Non-pigmented ciliary epithelial cell (primary cell): ENCODE measurements at regions not wholly inside any gene's neighbourhood (a gene's known extent, or its start where the extent isn't known, plus 50 kb on each side); places are given as distances from the start of the nearest gene placed in this dataset.
"Not testable (repeated sequence)": the region's sequence is repeated elsewhere in the genome, so short reads cannot be mapped to it uniquely, and the experiment has no call there.

Experiments
- DNase-seq: peaks from one replicate; pipeline ENCODE4 v3.0.0-alpha.2; 2010; ENCODE audit warnings: low read depth

DNA sequence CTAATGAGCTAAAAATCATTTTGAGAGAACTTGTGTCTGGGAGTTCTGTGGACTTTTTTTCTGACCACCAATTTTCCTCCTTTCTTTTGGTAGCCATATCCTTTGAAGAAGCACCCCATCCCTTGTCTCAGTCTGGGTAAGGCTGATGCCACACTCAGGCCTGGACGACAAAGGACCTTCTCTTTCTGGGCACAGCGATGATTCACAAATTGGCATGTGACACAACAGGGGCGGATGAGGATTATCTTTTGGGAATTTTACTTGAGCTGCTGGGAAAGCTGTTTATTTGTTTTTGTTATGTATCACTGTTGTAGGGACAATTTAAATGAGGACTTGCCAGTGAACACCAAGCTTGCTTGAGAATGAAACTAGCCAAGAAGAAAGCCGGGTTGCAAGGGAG, 233.4 kb upstream of the HAND2 start:
- no peak for DNase-seq

DNA sequence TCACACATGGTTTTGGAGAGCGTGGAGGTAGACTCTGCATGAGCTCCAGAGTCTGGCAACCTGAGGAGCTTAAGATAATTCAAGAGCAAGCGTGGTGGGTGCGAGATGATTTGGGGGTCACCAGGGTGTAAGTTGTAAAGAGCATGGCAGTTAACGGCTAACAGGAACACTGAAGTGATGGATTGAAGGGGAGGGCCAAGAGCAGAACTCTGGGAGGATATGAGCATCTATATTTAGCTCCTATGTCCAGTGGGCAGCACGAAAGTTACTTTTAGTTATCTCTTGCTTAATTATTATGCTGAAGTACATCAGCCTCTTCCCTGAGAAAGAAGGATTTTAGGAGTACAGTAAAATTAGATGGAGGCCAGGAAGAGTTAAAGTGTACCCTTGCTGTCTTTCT, 231.9 kb upstream of the HAND2 start:
- no peak for DNase-seq

DNA sequence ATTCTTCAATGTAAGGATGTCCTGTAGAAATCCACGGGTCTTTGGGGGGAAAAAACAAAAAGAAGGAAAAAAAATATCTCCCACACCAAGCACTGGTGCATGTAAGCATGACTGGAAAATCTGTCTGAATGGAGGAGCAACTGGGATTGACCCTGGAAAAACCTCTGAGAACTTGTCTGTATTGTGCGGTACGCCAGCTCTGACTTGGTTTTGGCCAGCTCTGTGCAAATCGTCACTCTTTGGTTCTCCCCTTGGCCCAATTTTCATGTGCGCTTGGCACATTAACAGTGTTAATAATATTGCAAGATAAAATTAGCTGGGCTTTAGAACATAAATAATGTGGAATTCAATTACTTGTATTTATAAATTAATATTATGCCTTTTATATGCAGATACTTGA, 231.2 kb upstream of the HAND2 start:
- no peak for DNase-seq

DNA sequence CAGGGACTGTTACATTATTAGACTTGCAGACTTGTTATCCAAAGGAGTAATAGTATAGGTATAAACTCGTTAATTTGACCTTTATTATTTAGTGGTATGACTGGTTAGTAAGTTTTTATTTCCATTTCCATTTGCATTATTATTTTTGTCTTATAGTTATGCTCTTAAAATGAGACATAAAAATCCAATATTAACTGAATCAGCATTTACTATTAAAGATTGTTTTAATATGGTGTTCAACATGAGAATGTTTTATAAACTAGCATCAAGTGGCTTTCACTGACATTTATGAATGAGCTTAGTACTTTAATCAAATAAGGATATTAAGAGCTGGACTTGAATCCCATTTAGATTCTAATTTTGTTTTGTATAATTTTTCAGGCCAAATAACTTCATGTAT, 228.1 kb upstream of the HAND2 start:
- no peak for DNase-seq

DNA sequence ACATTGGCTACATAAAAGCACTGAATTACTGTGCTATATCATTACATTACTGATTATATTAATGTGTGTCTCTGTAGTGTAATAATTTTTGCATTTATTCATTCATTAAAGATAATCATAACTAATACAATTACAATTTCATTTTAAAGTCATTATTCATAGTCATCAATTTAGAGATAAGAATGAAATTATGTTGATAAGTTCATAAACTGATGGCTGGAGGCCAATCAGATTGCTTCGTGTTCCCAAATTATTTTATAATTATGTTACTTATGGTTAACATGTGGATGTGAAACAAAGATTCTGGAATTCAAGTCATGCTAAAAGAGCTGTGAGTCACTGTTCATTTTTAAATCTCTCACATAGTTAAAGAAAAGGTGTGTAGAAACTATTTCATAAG, 223.4 kb upstream of the HAND2 start:
- no peak for DNase-seq

DNA sequence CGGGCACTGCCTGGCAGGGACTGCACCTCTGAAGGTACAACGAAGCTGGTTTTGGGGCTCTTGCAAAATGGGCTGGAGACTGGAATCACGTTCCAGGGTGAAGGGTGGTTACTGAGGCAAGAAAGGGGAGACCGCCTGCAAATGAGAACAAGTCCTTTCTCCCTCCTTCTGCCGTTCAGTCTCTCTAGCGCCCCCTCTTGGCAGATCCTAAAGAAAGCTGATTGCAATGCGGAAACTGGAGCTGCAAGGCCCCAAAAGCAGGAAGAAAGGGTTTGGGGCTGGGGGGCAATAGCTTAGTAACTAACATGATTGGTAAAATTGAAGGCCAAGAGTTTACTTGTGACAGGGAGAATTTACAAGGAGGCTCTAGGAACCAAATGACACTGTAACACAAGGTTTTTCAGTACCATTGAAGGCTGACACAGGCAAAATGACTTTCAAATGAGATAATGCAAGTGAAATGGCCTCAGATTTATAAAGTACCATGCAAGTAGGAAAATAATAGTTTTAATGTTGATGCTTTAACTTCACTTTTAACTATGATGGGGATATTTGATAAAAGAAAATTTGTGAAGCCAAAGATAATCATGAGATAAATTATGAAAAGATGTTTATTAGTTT, 222.7 kb upstream of the HAND2 start:
- DNase-seq = no peak

DNA sequence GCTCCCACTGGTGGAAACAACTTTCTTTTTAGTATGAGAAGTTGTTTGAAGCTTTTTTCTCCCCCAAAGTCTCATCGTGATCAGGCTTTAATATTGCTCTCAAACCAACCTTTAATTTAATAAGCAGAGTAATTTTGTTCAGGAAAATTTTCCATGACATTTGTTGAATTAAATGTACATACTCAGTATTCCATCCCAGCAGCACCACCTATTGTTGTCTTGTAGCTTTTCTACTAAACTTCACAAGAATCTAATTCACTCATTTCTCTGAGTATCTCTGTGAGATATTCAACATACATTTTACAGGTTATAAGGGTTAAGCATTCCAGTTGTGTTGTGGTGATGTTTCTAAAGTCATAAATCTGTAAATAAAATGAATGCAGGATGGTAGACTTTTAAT, 218.3 kb upstream of the HAND2 start:
- no peak for DNase-seq

DNA sequence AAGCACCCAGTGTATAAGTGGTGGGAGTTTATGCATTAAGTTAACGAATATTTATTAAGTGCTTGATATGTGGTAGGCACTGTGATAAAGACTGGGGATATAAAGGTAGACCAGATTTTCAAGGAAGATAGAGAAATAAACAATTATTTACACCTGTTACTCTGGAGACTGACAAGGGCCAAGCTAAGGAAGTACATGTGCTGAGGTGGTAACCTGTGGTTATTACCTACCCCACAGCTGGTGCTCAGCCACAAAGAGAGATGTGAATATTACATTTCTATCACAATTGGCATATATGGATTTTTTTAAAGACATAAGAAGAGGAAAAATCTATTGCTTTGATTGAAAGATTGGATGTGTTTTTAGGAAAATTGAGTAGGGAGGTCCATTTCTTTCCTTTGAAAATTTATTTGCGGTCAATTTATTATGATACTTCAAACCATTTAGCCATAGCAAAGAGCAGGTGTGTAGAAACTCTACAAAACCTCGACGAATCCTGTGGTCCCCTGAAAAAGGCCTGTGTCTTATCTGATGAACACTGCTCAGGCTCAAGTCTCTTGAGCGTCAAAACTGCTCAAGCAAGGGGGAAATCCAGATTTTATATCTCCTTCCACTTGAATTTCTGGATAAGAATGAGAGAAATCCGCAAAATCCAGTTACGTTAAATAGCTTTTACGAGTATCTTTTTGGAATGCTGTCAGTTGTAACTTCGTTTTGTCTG, 217.7 kb upstream of the HAND2 start:
- DNase-seq = no peak

DNA sequence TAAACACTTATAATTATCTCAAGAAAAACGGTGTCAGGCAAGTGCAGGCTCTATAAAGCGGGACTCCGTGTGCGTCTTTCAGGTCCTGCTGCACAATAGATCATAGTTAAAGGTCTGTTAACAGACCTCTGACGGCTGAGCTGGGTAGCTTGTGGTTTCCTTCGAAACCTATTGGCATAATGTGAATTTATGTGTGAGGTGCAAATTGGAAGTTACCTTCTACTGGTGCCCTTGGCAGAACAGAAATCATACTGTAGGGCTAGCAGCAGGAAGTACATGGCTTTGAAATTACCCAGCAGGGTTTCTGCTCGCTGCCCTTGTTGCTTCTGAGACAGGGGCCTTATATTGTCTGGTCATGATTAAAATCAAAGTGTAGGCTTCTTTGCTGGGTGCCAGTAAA, 216.4 kb upstream of the HAND2 start:
- no peak for DNase-seq

DNA sequence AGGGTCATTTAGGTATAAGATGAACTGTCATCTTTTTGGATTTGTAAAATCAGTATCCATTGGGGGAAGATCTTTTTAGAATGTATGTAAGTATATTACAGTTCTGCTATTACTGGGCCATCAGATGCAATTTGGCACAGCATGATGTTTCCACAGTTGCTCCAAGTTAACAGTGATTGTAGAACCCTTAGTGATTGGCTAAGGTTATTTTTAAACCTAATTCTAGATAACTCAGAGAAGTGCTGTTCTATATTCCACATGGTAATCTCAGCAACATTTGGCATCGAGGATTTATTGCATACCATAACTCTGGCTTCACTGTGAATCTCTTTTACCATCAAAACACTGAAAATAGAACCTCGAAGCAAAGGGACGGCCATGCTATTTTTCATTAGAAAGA, 215.7 kb upstream of the HAND2 start:
- DNase-seq = no peak

DNA sequence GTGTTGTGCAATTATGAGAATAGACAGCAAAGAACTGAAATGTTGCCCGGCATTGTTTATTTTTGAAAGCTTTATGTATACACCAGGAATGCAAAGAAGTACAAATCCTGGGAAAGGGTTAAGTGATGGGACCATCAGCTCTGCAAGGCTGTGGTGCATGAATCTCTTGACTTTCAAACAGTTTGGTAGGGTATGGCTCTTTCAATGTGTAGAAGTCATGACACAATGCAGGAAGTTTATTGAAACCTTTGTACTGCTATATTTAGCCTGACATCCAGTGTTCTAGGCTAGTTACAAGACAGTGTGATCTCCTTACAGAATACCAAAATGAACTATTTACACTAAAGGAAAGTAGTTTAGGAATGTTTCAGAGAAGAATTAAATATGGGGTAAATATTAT, 206.8 kb upstream of the HAND2 start:
- DNase-seq = no peak

DNA sequence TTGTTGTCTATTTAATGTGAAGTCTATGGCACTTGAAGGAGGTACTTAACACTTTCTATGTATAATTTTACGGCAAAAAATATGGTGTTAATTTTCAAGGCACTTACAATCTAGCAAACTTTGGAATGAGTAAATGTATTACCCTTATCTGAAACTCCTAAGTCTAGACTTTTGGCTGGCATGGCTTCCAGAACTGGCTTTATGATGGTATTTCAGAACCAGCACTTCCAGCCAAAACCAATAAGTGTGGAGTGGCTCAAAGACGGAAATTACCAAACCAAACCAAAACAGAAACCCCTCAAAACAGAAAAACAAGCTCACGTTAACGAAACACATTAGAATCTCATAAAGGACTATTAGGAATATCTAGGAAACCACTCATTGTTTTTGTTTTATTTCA, 205.6 kb upstream of the HAND2 start:
- no peak for DNase-seq

DNA sequence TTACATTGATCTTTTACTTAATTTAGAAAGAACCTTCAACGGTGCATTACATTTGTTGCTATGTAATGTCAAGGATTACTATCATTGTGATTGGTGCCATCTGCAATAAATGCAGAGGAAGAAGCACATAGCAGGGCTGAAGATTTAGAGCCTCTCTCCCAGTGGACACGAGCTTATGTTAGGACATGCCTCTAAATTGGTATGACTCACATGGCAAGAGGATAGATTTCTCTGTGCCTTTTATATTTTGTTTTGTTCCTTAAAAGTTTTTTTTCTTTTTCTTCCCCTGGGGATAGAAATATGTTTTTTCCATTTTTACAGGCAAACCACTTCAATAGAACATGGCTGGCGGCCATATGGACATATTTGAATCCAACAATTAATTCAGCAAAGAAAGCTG, 205.0 kb upstream of the HAND2 start:
- DNase-seq = no peak

DNA sequence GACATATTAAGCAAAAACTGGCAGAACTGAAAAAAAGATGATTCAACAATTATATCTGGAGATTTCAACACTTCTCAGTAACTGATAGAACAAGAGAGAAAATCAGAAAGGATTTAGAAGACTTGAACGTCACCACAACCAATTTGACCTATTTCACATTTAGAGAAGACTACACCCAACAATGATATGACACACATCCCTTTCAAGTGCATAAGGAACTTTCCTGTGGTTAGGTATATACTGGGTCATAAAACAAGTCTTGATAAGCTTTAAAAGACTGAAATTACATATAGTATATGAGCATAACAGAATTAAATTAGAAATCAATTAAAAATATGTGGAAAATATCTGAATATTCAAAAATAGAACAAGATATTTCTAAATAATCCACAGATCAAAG, 201.2 kb upstream of the HAND2 start:
- no peak for DNase-seq

DNA sequence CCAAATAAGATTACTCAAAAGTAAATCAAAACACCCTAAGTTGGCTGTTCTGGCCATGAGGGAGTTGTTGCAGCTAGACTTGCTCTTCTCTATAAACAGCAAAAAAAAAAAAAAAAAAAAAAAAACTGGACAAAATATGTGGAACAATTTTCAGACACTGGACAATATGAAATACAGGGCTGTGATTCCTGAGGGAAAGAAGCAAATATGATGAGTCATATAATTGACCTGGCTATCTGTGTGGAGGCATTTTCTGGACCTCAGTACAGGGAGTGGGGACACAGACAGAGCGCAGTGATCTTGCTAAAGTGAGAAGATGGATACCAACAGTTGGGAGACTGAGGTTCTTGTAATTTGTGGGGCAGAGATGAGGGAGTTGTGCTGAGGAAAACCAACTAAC, 192.0 kb upstream of the HAND2 start:
- DNase-seq = no peak

DNA sequence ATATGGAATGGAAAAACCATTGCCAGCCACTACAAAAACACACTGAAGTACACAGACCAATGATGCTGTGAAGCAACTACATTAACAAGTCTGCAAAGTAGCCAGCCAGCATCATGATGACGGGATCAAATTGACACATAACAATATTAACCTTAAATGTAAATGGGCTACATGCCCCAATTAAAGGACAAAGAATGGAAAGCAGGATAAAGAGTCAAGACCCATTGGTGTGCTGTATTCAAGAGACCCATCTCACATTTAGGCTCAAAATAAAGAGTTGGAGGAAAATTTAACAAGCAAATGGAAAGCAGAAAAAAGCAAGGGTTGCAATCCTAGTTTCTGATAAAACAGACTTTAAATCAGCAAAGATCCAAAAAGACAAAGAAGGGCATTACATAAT, 188.5 kb upstream of the HAND2 start:
- DNase-seq = not testable (repeated sequence)

DNA sequence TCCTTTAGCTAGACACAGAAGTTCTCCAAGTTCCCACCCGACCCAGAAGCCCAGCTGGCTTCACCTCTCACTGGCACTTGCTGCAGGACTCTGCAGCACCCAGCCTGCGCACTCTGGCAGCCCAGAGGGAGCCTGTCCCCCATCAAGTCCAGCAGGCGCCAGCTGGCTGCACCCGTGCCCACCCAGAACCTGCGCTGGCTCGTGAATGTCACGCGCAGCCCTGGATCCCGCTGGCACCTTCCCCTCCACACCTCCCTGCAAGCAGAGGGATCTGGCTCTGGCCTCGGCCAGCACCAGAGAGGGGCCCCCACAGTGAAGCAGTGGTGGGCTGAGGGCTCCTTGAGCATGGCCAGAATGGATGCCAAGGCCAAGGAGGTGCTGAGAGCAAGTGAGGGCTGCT, 187.6 kb upstream of the HAND2 start:
- no peak for DNase-seq

DNA sequence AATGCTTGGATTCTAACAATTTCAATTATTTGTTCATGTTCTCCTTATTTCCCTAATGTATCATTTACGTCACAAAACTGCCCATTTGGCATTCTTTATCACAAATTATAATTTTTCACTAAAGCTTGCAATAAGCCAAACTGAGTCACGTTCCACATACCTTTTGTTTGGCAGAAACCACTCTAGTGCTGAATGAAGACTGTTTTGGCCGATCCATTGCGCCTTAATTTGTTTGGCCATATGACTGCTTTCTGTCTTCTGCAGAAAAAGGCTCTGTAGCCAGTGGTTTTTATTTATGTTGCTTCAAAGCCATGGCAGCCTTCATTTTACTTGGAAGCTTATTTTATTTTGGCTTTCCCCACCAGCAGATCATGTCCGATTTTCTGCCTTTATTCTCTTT, 184.4 kb upstream of the HAND2 start:
- no peak for DNase-seq

DNA sequence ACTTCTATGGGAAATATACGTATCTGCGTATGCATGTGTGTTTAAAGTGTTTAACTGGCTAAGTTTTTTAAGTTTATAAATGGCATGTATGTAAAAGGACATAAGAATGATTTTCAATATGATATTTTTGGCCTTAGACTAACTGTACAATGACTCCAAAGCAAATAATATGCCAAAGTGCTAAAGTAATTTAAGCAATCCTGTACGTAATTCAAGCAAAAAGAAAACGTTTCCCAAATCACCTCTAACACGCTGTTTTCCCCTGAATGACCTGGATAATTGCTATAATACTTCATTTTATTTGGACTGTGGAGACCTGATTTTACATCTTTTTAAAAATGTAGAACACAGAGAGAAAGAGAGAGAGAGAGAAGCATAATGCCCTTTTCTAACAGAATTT, 183.0 kb upstream of the HAND2 start:
- no peak for DNase-seq

DNA sequence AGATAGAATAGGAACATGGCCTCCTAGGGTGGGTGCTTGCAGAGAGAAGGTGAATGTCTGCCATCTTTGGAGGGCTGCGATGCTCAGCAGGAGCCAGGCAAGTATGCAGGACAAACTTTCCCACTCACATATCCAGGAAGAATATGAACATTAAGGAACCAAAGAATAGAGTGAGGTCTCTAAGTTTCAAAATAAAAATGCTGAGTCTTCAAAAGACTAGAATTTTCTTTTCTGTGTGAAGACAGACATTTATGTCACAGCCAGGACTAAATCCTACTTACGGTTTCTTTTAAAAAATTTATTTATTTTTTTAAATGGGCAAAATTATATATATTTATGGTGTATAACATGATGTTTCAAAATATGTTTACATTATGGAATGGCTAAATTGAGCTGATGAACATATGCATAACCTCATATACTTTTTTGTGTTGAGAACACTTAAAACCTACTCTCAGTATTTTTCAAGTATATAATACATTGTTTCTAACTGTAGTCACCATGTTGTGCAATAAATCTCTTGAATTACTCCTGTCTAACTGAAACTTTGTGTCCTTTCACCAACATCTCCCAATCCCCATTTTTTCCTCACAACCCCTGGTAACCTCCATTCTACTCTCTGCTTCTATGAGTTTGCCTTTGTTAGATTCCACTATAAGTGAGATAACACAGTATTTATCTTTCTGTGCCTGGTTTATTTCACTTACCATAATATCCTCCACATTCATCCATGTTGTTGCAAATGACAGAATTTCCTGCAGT, 177.8 kb upstream of the HAND2 start:
- DNase-seq = no peak

DNA sequence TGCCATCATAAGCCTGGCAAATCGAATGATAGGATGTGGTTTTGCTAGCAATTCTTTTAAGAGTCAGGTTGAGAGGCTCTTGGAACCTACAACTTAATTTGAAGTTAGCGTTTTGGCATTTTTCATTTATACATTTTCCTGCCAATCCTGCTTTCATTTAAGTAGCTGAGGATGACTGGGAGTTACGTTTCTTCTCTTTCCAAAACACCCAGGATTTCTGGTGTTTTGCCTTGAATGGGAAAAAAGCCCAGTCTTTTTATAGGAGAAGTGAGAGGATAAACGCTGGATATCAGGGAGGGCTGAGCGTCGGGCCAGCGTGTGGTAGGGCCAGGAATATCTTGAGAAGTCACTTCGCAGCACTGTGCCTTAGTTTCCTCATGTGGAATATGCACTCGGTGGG, 174.2 kb upstream of the HAND2 start:
- DNase-seq = no peak

DNA sequence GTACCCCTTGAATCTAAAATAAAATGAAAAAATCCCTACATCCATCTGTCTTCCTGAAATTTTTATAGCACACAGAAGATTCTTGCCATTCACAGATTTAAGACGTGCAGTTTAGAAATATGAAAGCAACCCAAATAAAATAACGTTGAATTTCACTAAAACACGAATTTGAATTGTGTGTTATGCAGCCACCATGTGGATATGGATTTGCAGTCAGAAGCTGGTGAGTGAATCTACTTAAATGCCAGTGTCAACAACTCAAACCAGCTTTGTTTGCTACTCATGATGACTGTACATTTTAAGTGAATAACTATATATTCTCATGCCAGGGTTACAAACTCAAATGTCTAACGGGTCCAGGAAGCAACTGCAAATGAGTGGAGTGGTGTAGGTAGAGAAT, 173.0 kb upstream of the HAND2 start:
- DNase-seq = no peak

DNA sequence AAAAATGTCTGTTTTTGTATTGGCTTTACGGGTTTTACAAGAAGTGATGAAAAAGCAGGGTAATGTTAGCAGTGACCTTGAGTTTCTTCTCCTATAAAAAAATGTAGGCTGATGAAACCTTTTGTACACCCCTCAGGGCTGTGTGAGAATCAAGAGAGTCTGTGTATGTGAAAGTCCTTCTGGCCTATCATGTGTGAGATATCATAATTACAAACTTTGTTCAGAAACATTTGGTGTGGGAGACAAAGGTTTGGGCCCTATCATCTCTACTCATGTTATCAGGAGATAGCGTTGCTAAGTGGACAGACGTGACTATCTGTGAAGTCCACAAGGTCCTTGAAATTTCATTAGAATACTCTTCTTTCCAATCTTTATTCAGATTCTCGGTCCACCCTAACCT, 170.6 kb upstream of the HAND2 start:
- no peak for DNase-seq
